C4-2B (cell line): ENCODE measurements at regions not wholly inside any gene's neighbourhood (a gene's known extent, or its start where the extent isn't known, plus 50 kb on each side); places are given as distances from the start of the nearest gene placed in this dataset.

Experiments used
- ZFX ChIP-seq: fragments of 450-650 bp; IDR thresholded peaks from 2 replicates; pipeline ENCODE4 v1.6.1; 2017
- TF ChIP-seq, protein P1 (sequence below): fragments of 450-650 bp; conservative IDR thresholded peaks from 2 replicates; pipeline ENCODE4 v1.5.1; 2017; ENCODE audit warnings: mild to moderate bottlenecking

DNA sequence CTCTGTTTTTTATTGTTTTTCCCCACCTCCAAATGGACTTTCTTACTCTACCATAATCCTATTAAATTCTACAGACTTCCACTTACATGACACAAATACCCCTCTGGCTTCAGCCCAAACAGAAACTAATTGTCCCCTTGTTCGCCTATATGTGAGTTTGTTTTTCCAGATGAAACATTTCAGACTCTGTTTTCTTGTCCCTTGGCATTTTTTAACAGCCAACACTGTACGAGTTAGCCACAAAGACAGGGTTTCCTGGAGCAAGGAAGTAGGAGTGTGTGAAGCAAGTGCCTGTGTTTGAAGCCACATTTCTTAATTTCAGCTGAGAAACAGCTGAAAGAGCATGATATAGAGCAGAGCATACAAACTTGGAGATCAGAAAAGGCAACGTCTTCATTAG lies 382.2 kb upstream of the CDH5 start:
- TF ChIP-seq ZFX: no peak
- TF ChIP-seq, protein P1, sequence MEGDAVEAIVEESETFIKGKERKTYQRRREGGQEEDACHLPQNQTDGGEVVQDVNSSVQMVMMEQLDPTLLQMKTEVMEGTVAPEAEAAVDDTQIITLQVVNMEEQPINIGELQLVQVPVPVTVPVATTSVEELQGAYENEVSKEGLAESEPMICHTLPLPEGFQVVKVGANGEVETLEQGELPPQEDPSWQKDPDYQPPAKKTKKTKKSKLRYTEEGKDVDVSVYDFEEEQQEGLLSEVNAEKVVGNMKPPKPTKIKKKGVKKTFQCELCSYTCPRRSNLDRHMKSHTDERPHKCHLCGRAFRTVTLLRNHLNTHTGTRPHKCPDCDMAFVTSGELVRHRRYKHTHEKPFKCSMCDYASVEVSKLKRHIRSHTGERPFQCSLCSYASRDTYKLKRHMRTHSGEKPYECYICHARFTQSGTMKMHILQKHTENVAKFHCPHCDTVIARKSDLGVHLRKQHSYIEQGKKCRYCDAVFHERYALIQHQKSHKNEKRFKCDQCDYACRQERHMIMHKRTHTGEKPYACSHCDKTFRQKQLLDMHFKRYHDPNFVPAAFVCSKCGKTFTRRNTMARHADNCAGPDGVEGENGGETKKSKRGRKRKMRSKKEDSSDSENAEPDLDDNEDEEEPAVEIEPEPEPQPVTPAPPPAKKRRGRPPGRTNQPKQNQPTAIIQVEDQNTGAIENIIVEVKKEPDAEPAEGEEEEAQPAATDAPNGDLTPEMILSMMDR: no peak
